C4-2B (cell line): ENCODE measurements at regions not wholly inside any gene's neighbourhood (a gene's known extent, or its start where the extent isn't known, plus 50 kb on each side); places are given as distances from the start of the nearest gene placed in this dataset.

Experiments
- H3K27ac ChIP-seq: fragments of 450-650 bp; 2 replicates; pipeline ENCODE4 v1.5.1; 2017
- CTCF ChIP-seq: fragments of 450-650 bp; conservative IDR thresholded peaks from 2 replicates; pipeline ENCODE4 v1.5.1; 2017; ENCODE audit warnings: mild to moderate bottlenecking
- ZFX ChIP-seq: fragments of 450-650 bp; IDR thresholded peaks from 2 replicates; pipeline ENCODE4 v1.6.1; 2017

- TF ChIP-seq ZFX: no peak
- no peak for TF ChIP-seq CTCF
- no peak overlapping the region for H3K27ac ChIP-seq
Observed at GRCh38 chr2:166831930-166832329, 56.4 kb upstream of the XIRP2 start.

- H3K27ac ChIP-seq: no peak overlapping the region
- TF ChIP-seq CTCF (no peak), ZFX (no peak)
Observed at GRCh38 chr2:166825914-166826313, 62.4 kb upstream of the XIRP2 start.

GRCh38 chr2:166814335-166814734, 73.9 kb upstream of the XIRP2 start:
- TF ChIP-seq CTCF (no peak), ZFX (no peak)

GRCh38 chr2:166812166-166812891, 76.0 kb upstream of the XIRP2 start:
- H3K27ac ChIP-seq: no peak overlapping the region
- TF ChIP-seq CTCF (no peak), ZFX (no peak)

More at GRCh38 chr2:166814335-166814734, 73.9 kb upstream of the XIRP2 start:
- H3K27ac ChIP-seq: no peak overlapping the region

- no peak overlapping the region for H3K27ac ChIP-seq
- TF ChIP-seq ZFX (no peak), CTCF (no peak)
Observed at GRCh38 chr2:166805753-166806152, 82.5 kb upstream of the XIRP2 start.

- no peak overlapping the region for H3K27ac ChIP-seq
- TF ChIP-seq CTCF (no peak), ZFX (no peak)
Observed at GRCh38 chr2:166803373-166804000, 84.8 kb upstream of the XIRP2 start.

- no peak overlapping the region for H3K27ac ChIP-seq
- no peak for TF ChIP-seq ZFX
Observed at GRCh38 chr2:166802475-166802874, 85.8 kb upstream of the XIRP2 start.
